WERI-Rb-1 (cell line): ENCODE measurements at regions not wholly inside any gene's neighbourhood (a gene's known extent, or its start where the extent isn't known, plus 50 kb on each side); places are given as distances from the start of the nearest gene placed in this dataset.

Experiments
- DNase-seq: peaks from one replicate; pipeline ENCODE4 v3.0.0-alpha.2; 2020
- H3K27ac ChIP-seq: fragments of 250-450 bp; sonication (Bioruptor Pico); 2 replicates; pipeline ENCODE4 v1.5.1; 2020; ENCODE audit warnings: mild to moderate bottlenecking, moderate library complexity
- H3K27me3 ChIP-seq: fragments of 250-450 bp; sonication (Bioruptor Pico); 2 replicates; pipeline ENCODE4 v1.5.1; 2021; ENCODE audit warnings: mild to moderate bottlenecking, low read depth, moderate library complexity; ENCODE audit not compliant: insufficient read depth, severe bottlenecking
- H3K36me3 ChIP-seq: fragments of 250-450 bp; sonication (Bioruptor Pico); 2 replicates; pipeline ENCODE4 v1.5.1; 2020; ENCODE audit warnings: mild to moderate bottlenecking, moderate library complexity
- H3K4me3 ChIP-seq: 2 replicates; pipeline ENCODE4 v1.5.1; 2011; ENCODE audit warnings: low read depth, mild to moderate bottlenecking, control low read depth, low read length
- H3K9me3 ChIP-seq: fragments of 250-450 bp; sonication (Bioruptor Pico); 2 replicates; pipeline ENCODE4 v1.5.1; 2021; ENCODE audit warnings: mild to moderate bottlenecking, moderate library complexity; ENCODE audit not compliant: severe bottlenecking
- CTCF ChIP-seq: IDR thresholded peaks from 2 replicates; pipeline ENCODE4 v1.5.1; 2011; ENCODE audit warnings: low read depth, mild to moderate bottlenecking, control low read depth, inconsistent platforms, low read length

- Histone ChIP-seq H3K4me3 (no peak overlapping the region), H3K9me3 (no peaks in the 10 kb centered on the region), H3K36me3 (no peaks in the 10 kb centered on the region), H3K27me3 (no peaks in the 10 kb centered on the region), H3K27ac (no peak overlapping the region)
- no peak for DNase-seq
- TF ChIP-seq CTCF: no peak
Measured at GRCh38 chr2:34899079-34899478, 1300.0 kb upstream of the FAM98A start.

- Histone ChIP-seq H3K27me3 (no peaks in the 10 kb centered on the region), H3K9me3 (no peaks in the 10 kb centered on the region), H3K36me3 (no peaks in the 10 kb centered on the region), H3K4me3 (no peak overlapping the region), H3K27ac (no peak overlapping the region)
- no peak for DNase-seq
- no peak for TF ChIP-seq CTCF
Measured at GRCh38 chr2:34892766-34893165, 1293.7 kb upstream of the FAM98A start.

GRCh38 chr2:34892256-34892655, 1293.2 kb upstream of the FAM98A start:
- no peak overlapping the region for H3K27ac ChIP-seq
- no peaks in the 10 kb centered on the region for H3K36me3 ChIP-seq
- no peak overlapping the region for H3K4me3 ChIP-seq
- H3K27me3 ChIP-seq: no peaks in the 10 kb centered on the region
- TF ChIP-seq CTCF: no peak
- H3K9me3 ChIP-seq: no peaks in the 10 kb centered on the region
- DNase-seq: no peak

- no peak for TF ChIP-seq CTCF
- H3K4me3 ChIP-seq: no peak overlapping the region
- no peaks in the 10 kb centered on the region for H3K9me3 ChIP-seq
- no peak for DNase-seq
- H3K27ac ChIP-seq: no peak overlapping the region
- H3K36me3 ChIP-seq: no peaks in the 10 kb centered on the region
- no peaks in the 10 kb centered on the region for H3K27me3 ChIP-seq
Measured at GRCh38 chr2:34875091-34875745, 1276.1 kb upstream of the FAM98A start.

GRCh38 chr2:34853646-34854045, 1254.5 kb upstream of the FAM98A start:
- Histone ChIP-seq H3K27ac (no peak overlapping the region), H3K9me3 (peaks cover 5% of the 10 kb centered on the region), H3K27me3 (no peaks in the 10 kb centered on the region), H3K4me3 (no peak overlapping the region), H3K36me3 (no peaks in the 10 kb centered on the region)
- no peak for DNase-seq
- TF ChIP-seq CTCF: no peak

- no peak for DNase-seq
- no peak for TF ChIP-seq CTCF
- Histone ChIP-seq H3K9me3 (peaks cover 5% of the 10 kb centered on the region), H3K27me3 (no peaks in the 10 kb centered on the region), H3K27ac (no peak overlapping the region), H3K4me3 (no peak overlapping the region), H3K36me3 (no peaks in the 10 kb centered on the region)
Measured at GRCh38 chr2:34851804-34852203, 1252.7 kb upstream of the FAM98A start.
